GM18870 (cell line): ENCODE measurements at regions not wholly inside any gene's neighbourhood (a gene's known extent, or its start where the extent isn't known, plus 50 kb on each side); places are given as distances from the start of the nearest gene placed in this dataset.

Source experiments
- ATAC-seq: cut with Tn5 transposase; IDR thresholded peaks from one replicate; pipeline ENCODE4 v1.9.1; 2021; ENCODE audit warnings: moderate library complexity; ENCODE audit not compliant: unreplicated experiment

- no peak for ATAC-seq
Observed at GRCh38 chr9:663541-663940, 178.0 kb upstream of the DMRT1 start.

GRCh38 chr9:665296-665695 is 176.2 kb upstream of the DMRT1 start:
- no peak for ATAC-seq

DNA sequence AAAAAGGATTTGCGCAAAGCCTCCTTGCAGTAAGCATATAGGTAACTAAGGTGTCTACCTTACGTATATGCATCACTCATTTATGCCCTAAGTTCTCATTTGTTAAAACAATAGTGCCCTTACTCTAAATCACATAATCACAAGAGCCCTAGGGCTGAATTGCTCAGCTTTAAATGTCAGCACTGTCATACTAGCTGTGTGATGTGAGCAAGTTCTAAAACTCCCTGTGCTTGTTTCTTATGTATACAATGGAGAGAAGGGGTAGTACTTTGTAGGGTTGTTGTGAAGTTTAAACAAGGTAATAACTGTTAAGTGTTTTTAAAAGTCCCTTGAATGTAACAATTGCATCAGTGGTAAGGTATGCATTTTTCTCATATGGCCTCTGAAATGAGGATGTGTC is 169.5 kb upstream of the DMRT1 start:
- ATAC-seq: no peak

- no peak for ATAC-seq
Observed at GRCh38 chr9:672851-673250, 168.6 kb upstream of the DMRT1 start.

DNA sequence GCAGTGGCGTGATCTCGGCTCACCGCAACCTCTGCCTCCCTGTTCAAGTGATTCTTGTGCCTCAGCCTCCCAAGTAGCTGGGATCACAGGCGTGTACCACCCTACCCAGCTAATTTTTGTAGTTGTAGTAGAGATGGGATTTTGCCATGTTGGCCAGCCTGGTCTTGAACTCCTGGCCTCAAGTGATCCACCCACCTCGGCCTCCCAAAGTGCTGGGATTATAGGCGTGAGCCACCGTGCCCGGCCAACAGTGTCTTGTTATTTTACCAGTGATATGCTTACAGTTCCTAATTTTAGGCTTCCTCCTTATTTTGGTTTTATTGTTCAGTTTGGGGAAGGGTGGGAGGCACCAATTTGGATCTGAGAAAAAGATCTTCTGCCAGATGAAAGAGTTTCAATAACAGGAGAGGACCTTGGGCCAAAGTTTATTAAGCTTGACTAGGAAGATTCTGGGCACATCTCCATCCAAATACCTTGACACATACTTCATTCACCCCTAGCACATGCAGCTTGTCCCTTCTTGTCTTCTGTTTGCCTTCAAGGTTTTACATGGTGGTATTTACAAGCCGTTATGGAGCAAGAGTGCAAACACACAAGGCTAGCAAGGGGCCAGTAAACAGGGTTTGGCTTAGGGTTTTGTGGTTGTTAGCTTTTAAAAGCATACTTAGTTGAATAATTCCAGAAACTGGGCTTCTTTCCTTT is 168.1 kb upstream of the DMRT1 start:
- no peak for ATAC-seq

GRCh38 chr9:673966-674526 is 167.5 kb upstream of the DMRT1 start:
- ATAC-seq: no peak

DNA sequence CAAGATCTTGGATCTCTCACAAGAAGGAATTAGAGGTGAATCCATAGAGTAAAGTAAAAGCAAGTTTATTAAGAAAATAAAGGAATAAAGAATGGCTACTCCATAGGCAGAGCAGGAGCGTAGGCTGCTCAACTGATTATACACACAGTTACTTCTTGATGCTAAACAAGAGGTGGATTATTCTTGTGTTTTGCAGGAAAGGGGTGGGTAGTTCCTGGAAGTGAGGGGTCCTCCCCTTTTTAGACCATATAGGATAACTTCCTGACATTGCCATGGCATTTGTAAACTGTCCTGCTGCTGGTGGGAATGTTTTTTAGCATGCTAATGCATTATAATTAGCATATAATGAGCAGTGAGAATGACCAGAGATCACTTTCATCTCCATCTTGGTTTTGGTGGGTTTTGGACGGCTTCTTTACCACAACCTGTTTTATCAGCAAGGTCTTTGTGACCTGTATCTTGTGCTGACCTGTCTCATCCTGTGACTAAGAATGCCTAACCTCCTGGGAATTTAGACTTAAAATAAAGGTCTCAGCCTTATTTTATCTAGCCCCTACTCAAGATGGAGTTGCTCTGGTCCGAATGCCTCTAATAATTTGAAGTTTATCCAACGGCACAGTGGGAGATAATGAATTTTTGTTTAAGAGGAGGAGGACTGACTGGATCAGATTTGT is 165.7 kb upstream of the DMRT1 start:
- ATAC-seq: no peak

DNA sequence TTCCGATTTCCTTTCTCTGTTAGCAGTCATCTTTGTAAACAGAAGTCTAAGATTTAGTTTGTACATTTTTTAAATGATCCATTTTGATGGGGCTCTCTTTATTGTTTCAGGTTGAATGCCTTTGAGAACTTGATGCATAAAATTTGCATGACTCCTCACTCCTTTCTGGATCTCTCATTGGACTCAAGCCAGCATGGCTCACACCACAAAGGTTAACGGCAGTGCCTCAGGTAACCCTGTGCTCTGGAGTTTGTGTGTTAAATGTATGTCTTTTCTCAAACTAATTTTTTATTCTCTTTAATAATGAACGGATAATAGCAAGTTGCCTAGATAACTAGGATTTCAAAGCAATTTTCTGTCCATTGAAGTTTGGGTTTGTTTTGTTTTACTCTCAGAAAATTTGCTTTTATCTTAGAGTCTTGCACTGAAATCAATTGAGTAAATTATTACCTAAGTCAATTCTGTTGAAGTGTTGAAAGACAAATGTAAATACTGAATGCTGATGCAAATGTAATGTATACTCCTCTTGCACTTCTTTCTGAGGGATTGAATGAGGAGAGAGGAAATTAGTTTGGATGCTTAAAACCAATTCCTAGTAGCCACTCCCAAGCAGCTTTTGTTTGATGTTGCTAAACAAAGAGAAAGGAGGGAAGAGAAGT is 164.6 kb upstream of the DMRT1 start:
- ATAC-seq: no peak

DNA sequence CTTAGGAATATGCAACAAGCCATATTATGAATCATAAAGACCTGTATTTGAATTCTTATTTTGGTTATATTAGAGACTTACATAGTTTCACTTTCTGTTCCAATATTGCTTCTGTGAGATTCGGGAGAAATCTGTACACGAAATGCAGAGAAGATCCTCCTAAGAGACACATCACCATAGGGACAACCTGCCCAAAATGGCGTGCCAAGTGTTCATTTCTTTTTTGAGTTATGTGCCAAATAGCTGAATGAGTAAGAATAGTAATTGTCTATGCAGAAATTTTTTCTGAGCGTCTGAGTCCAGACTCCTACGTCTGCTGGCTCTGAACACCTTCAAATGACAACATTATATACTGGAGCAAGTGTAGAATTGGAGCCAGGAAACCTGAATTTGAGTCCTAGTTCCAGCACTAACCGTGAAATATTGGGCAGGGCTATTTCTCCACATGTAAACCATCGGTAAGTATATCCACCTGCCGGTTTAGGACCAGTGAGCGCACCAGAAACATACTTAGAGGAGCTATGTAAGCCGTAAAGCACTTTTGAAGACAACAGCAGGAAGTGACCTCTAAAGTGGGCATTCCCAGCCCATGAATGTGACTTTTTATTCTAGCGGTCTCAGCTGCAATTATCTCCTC is 163.9 kb upstream of the DMRT1 start:
- ATAC-seq: no peak

- ATAC-seq: no peak
Observed at GRCh38 chr9:678897-679296, 162.6 kb upstream of the DMRT1 start.

DNA sequence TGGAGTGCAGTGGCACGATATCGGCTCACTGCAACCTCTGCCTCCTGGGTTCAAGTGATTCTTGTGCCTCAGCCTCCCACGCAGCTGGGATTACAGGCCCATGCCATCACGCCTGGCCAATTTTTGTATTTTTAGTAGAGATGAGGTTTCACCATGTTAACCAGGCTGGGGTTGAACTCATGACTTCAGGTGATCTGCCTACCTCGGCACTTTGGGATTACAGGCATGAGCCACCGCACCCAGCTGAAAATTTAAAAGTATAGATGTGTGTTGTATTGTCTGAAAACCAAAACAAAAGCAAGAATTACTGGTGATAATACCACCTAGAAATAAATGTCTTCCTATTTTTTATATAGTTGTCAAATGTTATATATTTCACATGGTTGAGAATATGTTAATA is 162.0 kb upstream of the DMRT1 start:
- no peak for ATAC-seq

GRCh38 chr9:680106-680505 is 161.4 kb upstream of the DMRT1 start:
- ATAC-seq: no peak

- no peak for ATAC-seq
Observed at GRCh38 chr9:682633-683508, 158.6 kb upstream of the DMRT1 start.

- ATAC-seq: no peak
Observed at GRCh38 chr9:683509-684021, 157.9 kb upstream of the DMRT1 start.

DNA sequence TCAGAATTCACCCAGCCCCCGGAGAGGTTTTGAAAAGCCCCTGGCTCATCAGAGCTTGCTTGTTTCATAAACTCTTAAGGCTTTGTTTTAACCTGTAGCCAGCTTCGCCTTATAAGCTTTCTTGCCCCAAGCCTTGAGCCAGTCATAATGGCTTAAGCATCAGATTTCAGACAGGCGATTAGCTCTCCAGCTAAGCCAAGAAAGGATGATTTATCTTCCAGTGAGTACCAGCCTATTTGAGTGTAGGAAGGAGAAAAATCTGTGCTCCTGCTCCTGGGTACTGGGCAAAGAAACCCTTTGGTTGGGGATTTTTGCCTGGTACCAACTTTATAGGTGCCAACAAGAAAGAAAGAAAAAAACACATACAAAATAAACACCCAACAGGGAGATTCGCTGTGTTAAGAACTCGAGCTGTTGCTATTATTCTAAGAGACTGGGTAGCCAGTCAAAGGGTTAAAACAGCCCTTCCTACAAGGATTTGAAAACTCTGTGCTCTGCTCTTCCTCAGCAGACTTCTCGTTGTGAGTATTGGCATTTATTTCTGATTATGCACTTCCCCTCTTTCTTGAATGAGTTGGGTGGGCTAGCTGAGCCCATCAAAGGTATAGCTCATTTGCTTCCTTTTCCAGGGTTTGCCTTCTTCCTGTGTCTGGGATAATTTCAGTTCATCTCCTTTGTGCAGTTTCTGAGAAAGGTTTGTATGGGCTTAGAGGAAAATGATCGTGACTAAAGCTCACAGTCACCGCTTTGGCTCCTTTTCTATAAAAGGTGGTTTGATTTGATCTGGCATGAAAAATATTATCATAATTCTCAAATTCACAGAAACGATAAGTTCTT is 157.2 kb upstream of the DMRT1 start:
- ATAC-seq: no peak

GRCh38 chr9:684941-685340 is 156.6 kb upstream of the DMRT1 start:
- no peak for ATAC-seq

DNA sequence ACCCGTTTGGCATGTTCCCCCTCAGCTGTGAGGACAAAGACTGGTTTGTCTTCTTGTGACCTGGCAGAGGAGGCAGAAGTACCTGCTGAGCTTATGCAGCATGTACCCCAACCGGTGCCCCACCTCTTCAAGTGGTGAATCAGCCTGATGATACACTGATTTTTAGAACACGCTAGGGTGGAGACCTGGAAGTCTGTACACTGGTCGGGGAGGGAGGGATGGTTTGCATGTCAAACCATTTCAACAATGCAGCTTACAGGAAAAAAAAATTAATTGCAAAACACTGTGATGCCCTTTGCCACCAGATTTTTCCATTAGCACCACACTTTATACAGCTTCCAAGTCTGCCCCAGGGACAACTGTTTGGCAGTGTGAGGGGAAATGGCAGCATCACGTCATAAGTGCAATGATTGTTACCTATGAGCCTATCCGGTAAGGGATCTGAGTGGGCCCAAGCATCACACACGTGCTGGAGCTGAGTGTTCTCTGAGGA is 155.1 kb upstream of the DMRT1 start:
- no peak for ATAC-seq

DNA sequence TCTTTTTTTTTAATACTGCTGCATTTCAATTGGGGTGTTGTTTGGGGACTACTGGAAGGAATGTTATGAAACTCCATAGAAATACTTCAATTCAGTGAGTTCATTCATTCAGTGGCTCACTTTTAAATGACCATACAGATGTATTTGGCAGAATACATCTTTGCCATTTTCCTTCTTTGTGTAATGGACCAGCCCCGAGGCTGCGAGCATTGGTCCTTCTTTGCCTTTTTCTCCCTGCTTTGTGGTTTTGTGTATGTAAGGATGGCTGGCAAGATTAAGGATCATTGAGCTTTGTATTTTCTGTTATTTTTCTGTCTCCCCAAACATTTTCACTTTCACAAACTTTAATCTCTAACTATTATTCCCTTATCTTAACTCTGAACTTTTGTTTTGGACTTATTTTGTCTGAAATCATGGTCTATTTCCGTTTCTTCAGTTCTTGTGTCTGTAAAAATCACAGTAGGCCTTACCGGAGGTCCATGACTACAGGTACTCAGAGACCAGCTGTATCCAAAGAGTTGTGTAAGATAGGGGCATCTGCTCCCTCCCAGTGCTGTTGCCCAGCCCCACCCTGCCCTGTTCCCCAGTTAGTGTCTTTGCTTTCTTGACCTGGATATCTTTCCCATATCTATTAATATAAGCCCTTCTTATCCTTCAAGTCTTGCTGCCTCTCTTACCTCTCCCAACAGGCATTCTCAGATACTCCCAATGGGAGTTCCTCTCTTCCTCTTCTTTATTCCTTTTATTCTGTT is 154.3 kb upstream of the DMRT1 start:
- no peak for ATAC-seq

- ATAC-seq: no peak
Observed at GRCh38 chr9:687994-688393, 153.5 kb upstream of the DMRT1 start.
